ENCODE measurements at regions not wholly inside any gene's neighbourhood (a gene's known extent, or its start where the extent isn't known, plus 50 kb on each side); places are given as distances from the start of the nearest gene placed in this dataset.
"Not testable (repeated sequence)": the region's sequence is repeated elsewhere in the genome, so short reads cannot be mapped to it uniquely, and the experiment has no call there.

DNA sequence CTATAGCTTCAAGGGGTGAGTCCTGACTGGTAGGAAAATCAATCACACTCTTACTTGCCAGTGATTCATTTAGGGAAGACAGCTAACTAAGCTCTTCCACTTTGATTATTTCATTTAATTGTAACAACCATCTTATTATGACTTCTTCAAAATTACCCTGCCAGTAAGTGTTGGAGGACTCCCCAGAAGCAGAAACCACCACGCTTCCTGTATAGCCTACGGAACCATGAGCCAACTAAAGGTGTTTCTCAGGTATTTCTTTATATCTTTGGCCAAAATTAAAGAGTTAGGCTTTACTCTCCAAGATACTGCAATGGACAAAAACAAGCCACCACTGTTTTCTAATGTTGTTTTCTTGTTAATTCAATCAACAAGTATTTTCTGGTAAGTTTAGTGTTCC is 61.0 kb downstream of the FOXD4L5 start:
- not testable (repeated sequence) for DNase-seq (ENCODE audit: low spot score)

DNA sequence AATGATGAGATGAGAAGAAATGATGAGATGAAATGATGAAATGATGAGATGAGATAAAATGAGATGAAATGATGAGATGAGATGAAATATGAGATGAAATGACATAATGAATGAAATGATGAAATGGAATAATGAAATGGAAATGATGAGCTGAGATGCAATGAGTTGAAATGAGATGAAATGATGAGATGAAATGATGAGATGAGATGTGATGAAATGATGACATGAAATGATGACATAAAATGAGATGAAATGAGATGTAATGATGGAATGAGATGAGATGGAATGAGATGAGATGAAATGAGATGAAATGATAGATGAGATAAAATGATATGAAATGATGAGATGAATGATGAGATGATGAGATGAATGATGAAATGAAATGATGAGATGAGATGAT is 76.2 kb downstream of the FOXD4L5 start:
- not testable (repeated sequence) for DNase-seq (ENCODE audit: low spot score)

- DNase-seq (ENCODE audit: low spot score) = not testable (repeated sequence)
These were observed 77.7 kb downstream of the FOXD4L5 start for GRCh38 chr9:65207273-65207672.

DNA sequence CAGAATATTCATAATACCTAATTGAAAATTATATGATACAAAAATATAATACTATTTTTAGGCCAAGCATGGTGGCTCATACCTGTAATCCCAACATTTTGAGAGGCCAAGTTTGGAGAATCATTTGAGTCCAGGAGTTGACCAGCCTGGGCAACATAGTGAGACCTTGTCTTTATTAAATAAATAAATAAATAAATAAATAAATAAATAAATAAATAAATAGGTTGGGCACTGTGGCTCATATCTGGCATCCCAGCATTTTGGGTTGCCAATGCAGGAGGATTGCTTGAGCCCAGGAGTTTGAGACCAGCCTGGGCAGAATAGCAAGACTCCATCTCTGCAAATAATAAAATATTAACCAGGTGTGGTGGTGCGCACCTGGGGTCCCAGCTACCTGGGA is 79.2 kb downstream of the FOXD4L5 start:
- DNase-seq (ENCODE audit: low spot score) = not testable (repeated sequence)

DNA sequence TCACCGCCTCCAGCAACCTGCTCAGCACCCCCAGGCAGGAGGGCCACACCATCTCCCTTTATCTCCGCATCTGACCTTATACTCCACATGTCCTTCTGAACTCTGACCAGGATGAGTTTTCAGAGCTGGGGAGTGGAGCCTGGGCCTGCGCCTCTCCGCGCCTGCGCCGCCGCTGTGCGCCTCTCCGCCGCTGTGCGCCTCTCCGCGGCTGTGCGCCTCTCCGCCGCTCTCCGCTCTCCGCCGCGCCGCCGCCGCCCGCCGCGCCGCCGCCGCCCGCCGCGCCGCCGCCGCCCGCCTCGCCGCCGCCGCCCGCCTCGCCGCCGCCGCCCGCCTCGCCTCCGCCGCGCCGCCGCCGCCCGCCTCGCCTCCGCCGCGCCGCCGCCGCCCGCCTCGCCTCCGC is 89.2 kb downstream of the FOXD4L5 start:
- not testable (repeated sequence) for DNase-seq (ENCODE audit: low spot score)

- DNase-seq (ENCODE audit: low spot score) = peak; percentile 9
These were observed 129.1 kb downstream of the FOXD4L5 start for GRCh38 chr9:65155937-65156336.

Measured in LoVo (cell line).